Left renal pelvis (tissue), 4 donors: ENCODE measurements at regions not wholly inside any gene's neighbourhood (a gene's known extent, or its start where the extent isn't known, plus 50 kb on each side); places are given as distances from the start of the nearest gene placed in this dataset.

Experiments used
- DNase-seq, 4 donors: peaks; one replicate each; pipeline ENCODE4 v3.0.0-alpha.2; 2013; ENCODE audit warnings: low read depth in 4 of 4, low spot score in 3 of 4

DNA sequence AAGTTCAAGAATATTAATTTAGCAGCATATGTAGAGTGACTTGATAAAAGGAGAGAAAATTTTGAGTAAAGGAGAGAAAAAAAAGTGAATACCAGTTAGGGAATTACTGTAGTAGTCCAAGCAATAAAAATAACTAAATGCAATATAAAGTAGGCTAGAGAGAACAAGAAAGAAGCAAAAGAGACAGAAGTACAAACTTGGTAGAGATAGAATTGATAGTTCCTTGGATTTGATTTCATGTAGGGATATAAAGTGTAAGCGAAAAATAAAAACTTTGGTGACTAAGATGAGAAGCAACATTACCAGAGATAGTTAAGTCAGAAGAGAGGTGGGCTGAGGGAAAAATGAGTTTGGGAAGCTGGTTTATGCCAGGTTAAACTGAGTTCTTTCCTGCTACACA is 252.4 kb downstream of the SEC23A start:
- DNase-seq = no peak

GRCh38 chr14:38848243-38848935 is 254.6 kb downstream of the SEC23A start:
- DNase-seq = no peak

DNA sequence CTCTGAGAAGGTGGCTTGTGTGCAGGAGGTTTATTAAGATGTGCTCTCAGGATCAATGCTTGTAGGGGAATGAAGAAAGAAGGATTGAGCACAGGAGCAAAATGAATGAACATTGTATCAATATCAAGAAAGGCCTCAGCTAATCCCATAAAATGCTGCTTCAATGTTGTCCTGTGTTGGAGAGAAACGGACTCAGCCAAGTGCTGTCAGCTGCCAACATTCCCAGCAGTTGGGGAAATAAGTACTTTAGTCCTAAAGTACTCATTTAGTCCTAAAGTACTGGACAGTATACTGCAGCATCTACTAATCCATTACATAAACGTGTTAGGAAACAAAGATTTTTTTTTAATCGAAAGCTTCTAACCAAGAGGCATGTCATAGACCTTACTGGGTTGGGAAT is 255.9 kb downstream of the SEC23A start:
- no peak for DNase-seq

- no peak for DNase-seq
Observed at GRCh38 chr14:38839694-38840365, 263.2 kb downstream of the SEC23A start.

DNA sequence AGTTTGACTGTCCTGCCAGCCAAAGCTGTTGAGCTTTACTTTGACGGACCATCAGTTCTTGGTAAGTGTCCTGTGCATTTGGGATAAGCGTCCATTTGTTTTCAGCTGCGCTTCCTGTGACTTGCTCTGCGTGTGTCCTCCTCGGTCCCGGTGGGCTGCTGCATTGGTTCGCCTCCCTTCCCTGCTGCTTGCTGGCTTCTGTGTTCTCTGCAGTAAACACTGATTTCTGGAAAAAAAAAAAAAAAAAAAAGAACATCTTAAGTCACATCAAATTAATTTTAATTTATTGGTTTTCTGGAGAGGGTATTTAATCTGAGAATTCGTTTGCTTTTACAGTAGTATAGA is 264.1 kb downstream of the SEC23A start:
- DNase-seq = no peak

DNA sequence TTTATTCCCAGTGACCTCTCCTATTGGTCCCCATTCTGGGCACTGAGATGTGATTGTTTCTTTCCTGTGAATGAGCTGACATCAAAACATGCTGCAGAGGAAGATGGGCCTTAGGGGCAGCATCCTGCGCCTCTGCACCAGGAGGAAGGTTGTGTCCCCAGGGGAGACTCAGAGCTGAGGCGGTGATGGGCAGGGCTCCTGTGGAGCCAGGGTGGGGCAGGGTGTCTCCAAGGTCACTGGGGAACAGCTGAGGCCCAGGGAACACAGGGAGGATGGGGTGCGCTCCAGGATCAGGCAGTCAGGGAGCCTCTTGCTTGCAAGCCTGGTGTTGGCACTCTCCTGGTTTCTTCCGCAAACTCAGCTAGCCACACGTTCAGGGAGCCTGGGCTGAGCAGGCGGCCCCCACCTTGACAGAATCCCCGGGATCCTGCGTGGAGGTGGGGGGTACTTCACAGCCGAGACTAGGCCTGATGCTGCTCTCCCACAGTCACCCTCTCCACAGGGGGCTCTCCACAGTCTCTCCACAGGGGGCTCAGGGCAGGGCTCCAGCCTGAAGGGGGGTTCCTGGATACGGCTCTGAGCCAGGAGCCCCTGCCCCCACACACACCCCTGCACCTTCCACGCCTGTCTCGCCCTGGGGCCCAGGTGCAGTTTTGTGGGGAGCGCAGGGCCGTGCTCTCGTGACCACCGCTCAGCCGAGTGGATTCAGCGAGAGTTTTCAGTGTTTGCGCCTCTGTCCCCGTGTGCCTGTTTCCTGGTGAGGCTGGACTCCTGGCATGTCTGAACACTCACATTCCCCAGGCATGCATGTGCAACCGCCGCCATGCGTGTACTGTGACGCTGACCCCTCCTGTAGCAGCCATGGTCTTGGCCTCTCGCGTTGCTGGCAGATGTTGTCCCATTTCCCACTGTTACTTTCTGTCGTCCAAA is 264.7 kb downstream of the SEC23A start:
- no peak for DNase-seq

- peak in 1 of 4 donors; percentile 2 for DNase-seq
Observed at GRCh38 chr14:38837343-38838048, 265.5 kb downstream of the SEC23A start.

GRCh38 chr14:38836539-38836938 is 266.5 kb downstream of the SEC23A start:
- no peak for DNase-seq

DNA sequence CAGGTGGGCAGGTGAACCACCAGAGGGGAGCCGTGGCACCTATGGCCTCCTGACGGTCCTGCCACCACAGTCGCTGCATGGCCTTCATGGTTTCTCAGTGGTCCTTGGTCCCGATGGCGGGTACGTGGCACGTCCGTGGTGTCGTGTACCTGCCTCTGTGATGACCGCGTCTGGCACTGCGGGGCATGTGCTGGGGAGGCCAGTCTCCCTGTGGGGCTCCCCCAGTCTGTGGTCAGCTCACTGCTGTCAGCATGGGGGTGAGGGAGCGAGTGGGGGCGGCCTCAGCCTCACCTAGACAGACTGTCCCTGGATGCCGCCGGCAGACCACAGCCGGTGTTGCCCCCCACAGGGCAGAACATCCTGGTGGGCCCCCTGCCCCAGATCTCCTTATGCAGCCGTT is 267.2 kb downstream of the SEC23A start:
- DNase-seq = no peak

- no peak for DNase-seq
Observed at GRCh38 chr14:38828183-38828827, 274.7 kb downstream of the SEC23A start.

GRCh38 chr14:38824706-38825105 is 278.3 kb downstream of the SEC23A start:
- no peak for DNase-seq

DNA sequence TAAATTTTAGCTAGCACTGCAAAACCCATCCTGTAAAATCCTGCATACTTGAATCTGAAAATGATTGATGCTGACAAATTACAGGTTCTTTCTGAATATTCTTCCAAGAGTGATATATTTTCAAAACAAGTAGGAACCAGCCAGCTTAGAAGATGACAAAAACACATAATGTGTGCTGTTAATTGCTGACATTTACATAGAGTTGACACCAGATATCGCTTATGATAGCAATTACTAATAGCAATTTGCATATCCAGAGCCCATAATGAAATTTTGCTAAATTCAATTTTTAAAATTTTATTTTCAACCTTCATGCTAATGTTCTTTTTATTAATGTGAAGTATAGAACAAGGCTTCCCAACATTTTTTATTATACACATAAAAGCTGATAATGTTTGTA is 284.5 kb downstream of the SEC23A start:
- DNase-seq = no peak

- DNase-seq = no peak
Observed at GRCh38 chr14:38808734-38809455, 294.1 kb downstream of the SEC23A start.

GRCh38 chr14:38799671-38800070 is 303.4 kb downstream of the SEC23A start:
- DNase-seq = no peak

DNA sequence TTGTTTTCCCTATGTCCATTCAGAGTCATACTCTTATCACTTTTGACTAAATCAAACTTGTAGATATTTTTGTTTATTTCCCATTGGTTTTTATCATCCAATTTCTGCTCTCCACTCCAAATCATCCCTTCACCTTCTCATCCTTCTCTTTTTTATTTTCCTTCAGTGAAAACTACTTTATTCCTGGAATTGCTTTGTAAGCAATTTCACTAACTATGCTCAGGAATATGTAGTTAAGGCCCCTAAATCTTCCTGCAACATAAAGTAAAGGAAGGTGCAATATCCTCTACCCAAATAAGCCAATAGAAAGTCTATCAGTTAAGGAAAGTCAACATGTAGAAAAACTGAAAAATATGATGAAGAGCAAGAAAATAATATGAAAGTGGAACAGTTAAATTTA is 308.4 kb downstream of the SEC23A start:
- DNase-seq = no peak

- no peak for DNase-seq
Observed at GRCh38 chr14:38791862-38792261, 311.2 kb downstream of the SEC23A start.

DNA sequence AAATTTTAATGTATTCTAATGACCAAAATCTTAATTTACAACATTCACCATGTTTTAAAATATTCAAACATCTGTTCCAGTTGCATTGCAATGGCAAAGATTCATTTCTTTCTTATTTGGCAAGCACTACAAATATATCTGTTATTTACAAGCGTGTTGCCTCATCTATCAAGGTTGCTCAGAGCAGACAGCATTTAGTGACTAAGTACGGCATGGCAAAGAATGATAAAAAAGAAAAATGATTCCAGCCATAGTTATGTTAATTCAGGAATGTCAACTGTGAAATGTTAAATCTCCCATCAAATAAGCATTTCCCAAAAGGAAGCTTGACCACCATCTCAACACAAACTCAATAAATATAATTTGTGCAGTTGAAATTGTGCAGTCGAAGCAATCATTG is 312.1 kb downstream of the SEC23A start:
- DNase-seq = no peak

DNA sequence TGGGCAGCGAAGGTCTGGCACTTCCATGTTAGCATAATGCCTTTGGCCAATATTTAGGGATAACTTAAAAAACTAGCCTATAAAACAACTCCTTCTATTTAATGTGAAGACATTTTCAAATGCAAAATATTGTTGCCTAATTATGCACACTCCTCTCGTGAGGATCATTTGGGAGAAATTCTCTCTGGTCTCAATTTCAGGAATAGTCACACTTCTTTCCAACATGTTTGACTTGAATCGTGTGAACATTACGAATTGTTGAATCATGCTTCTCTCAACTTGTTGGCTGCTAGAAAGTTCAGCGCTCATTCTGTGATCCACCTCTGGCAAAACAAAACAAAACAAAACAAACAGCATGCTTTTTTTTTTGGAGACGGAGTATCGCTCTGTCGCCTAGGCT is 313.2 kb downstream of the SEC23A start:
- DNase-seq = no peak

- no peak for DNase-seq
Observed at GRCh38 chr14:38788060-38788459, 315.0 kb downstream of the SEC23A start.

DNA sequence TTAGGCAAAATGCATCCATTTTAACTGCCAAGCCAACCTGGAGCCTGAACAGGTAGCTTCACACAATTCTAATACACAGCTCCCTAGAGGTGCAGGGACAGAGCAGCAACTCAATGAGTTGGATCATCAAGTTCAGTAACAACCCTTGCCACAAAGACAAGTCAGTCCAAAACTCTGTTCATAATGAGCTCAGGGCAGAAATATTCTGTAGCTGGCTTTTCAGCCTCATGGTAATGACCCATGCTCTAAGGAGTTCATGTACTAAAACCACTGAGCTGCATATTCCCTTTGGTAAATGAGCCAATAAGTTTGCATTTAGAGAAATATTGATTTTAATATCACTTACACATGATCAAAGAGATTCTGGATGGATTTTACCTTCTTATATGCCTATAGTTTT is 316.1 kb downstream of the SEC23A start:
- no peak for DNase-seq
